ENCODE measurements at regions not wholly inside any gene's neighbourhood (a gene's known extent, or its start where the extent isn't known, plus 50 kb on each side); places are given as distances from the start of the nearest gene placed in this dataset.

GRCh38 chr11:27806122-27806521 is 105.9 kb upstream of the BDNF start:
- Histone ChIP-seq H3K27ac (ENCODE audit: low read depth, low read length) (no peak overlapping the region), H3K9ac (ENCODE audit: low read length) (no peak overlapping the region), H3K9me3 (ENCODE audit: control insufficient read depth in 1 of 2, insufficient read depth in 1 of 2, low read depth in 1 of 2, low read length in 2 of 2) (no peaks in the 10 kb centered on the region), H3K27me3 (ENCODE audit: insufficient read depth, low read length) (no peaks in the 10 kb centered on the region), H4K20me1 (ENCODE audit: insufficient read depth) (no peaks in the 10 kb centered on the region), H3K4me2 (ENCODE audit: low read length) (no peak overlapping the region), H3K9me2 (ENCODE audit: insufficient read depth) (no peaks in the 10 kb centered on the region), H2AFZ (ENCODE audit: low read depth, low read length, poor library complexity, severe bottlenecking) (no peak overlapping the region), H3K79me2 (ENCODE audit: insufficient read depth, low read length) (no peaks in the 10 kb centered on the region), H3K36me3 (ENCODE audit: control insufficient read depth in 1 of 2, insufficient read depth in 2 of 2, low read length in 2 of 2) (no peaks in the 10 kb centered on the region), H3K4me3 (replicated peaks in 1 of 2; ENCODE audit: low read depth in 1 of 2, low read length in 2 of 2) (no peak overlapping the region), H3K4me1 (ENCODE audit: control insufficient read depth in 1 of 2, insufficient read depth in 2 of 2, low read length in 2 of 2) (no peaks in the 10 kb centered on the region)
- ChIA-PET CTCF (no interaction called here), POLR2A (no interaction called here), RAD21 (ENCODE audit: low non-redundant PET in 1 of 2, low total read pairs in 2 of 2, uncharacterized antibody in 2 of 2, unreplicated experiment in 2 of 2) (no interaction called here)
- DNase-seq (ENCODE audit: low read depth, low spot score) = no peak
- TF ChIP-seq, protein P1, sequence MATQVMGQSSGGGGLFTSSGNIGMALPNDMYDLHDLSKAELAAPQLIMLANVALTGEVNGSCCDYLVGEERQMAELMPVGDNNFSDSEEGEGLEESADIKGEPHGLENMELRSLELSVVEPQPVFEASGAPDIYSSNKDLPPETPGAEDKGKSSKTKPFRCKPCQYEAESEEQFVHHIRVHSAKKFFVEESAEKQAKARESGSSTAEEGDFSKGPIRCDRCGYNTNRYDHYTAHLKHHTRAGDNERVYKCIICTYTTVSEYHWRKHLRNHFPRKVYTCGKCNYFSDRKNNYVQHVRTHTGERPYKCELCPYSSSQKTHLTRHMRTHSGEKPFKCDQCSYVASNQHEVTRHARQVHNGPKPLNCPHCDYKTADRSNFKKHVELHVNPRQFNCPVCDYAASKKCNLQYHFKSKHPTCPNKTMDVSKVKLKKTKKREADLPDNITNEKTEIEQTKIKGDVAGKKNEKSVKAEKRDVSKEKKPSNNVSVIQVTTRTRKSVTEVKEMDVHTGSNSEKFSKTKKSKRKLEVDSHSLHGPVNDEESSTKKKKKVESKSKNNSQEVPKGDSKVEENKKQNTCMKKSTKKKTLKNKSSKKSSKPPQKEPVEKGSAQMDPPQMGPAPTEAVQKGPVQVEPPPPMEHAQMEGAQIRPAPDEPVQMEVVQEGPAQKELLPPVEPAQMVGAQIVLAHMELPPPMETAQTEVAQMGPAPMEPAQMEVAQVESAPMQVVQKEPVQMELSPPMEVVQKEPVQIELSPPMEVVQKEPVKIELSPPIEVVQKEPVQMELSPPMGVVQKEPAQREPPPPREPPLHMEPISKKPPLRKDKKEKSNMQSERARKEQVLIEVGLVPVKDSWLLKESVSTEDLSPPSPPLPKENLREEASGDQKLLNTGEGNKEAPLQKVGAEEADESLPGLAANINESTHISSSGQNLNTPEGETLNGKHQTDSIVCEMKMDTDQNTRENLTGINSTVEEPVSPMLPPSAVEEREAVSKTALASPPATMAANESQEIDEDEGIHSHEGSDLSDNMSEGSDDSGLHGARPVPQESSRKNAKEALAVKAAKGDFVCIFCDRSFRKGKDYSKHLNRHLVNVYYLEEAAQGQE (IDR thresholded peaks at IDR 0.05; ENCODE audit: low read depth) = no peak
- no peak for TF ChIP-seq POLR2A (IDR thresholded peaks at IDR 0.05; ENCODE audit: borderline replicate concordance, extremely low read depth, insufficient read depth, insufficient read length)
- no peak for TF ChIP-seq ATF3 (IDR thresholded peaks at IDR 0.05)
- TF ChIP-seq JUND (IDR thresholded peaks at IDR 0.05) = no peak
- TF ChIP-seq POLR2AphosphoS5 (IDR thresholded peaks at IDR 0.05; ENCODE audit: low read depth, low read length) = no peak
- no peak for TF ChIP-seq YY1 (IDR thresholded peaks at IDR 0.05; ENCODE audit: extremely low read depth, insufficient replicate concordance, low read depth, low read length)
- no peak for TF ChIP-seq RAD21 (IDR thresholded peaks at IDR 0.05; ENCODE audit: low read depth)
- no TSS peak for BruUV-seq (replicated peaks)
- ATAC-seq = no peak
- intact Hi-C loops (cut with micrococcal nuclease) = no loop called here
